NCI-H1694 treated with DMSO at 0.1 percent for 48 hours (cell line): ENCODE measurements at regions not wholly inside any gene's neighbourhood (a gene's known extent, or its start where the extent isn't known, plus 50 kb on each side); places are given as distances from the start of the nearest gene placed in this dataset.

Experiments
- DNase-seq: peaks from one replicate; lab custom pipeline; 2025; lab: John Stamatoyannopoulos, UW

DNA sequence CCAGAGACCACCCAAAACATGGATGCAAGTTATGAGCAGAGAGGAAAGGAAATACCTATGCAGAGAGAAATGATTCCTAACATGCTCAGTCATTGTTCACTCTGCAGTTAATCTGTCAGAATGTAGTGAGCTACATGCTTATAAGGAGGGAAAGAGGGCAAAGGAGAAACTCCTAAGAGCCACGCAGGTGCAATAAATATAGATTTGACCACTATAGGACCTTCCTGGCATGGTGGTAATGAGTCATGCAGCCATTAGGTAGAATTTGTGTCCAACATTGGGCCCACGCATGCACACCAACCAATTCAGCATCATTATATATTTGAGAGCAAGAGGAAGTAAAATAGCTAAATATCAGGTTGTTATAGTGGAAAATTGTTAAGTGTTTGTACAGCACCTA, 699.9 kb downstream of the DSC3 start:
- no peak for DNase-seq

DNA sequence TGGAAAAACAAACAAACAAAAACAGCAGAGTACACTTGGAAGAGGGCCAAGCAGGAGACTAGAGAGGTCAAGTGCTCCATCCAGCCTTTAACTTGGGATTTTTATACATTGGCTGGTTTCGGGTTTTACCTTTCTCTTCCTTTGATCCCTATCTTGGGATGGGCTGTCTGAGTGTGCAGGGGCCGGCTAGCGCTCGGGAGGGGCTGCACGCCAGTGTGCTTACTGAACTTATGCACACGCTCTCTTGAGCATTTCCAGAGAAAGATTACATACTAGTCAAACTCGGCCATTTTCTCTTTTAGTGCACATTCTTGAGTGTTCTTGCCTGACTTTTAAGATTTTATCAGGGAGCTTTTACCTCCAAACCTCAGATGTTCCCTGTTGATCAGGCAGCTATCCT, 707.8 kb downstream of the DSC3 start:
- DNase-seq = no peak

- DNase-seq = no peak
Observed at GRCh38 chr18:30333310-30333709, 709.2 kb downstream of the DSC3 start.

- no peak for DNase-seq
Observed at GRCh38 chr18:30328839-30329238, 713.7 kb downstream of the DSC3 start.

- no peak for DNase-seq
Observed at GRCh38 chr18:30302181-30302580, 740.4 kb downstream of the DSC3 start.

DNA sequence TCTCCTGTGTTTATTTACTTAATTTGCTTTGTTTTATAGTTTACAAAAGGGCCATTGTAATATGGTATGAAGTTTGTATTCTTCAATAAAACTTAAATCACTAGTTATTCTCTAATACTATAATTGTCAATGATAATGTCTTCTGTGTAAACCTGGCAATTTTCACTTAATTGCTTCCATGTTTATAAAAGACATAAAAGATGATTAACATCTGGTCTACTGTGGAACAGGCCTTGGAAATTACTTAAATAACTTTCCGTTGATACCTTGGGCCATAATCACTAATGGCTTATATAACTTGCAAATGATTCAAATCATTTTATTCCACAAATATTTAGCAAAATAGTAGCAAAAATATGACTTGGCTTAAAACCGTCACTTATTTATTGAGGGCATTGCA, 743.8 kb downstream of the DSC3 start:
- DNase-seq = no peak

DNA sequence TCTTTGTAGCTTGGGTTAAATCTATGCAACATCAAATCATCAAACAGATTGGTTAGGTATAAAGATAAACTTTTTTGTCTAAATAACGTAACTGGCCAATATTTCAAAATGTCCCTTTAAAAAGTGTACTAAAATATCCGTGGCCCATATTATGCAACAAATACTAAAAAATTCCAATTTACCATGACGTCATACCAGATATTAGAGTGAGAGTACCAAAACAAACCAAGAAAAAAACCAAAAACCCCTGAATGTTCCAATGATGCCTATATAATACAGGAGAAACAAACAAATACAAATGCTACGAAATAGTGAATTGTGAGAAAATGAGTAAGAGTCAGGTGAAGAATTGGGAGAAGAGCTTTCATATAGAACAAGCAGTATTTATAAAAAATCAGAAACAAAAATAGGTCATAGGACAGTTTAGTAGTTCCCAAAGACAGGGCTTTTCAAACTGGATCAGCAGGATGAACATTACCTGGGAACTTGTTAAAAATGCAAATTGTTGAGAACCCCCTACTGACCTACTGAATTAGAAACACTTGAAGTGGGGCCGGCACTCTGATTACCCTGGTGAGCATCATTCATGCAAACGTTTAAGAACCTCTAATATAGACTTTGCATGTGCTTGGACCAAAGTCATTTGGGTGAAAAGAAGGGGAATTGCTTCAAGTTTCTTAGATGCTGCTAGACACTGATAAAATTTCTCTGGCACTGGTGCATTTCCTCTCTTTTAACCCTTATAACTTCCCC, 753.7 kb downstream of the DSC3 start:
- no peak for DNase-seq

DNA sequence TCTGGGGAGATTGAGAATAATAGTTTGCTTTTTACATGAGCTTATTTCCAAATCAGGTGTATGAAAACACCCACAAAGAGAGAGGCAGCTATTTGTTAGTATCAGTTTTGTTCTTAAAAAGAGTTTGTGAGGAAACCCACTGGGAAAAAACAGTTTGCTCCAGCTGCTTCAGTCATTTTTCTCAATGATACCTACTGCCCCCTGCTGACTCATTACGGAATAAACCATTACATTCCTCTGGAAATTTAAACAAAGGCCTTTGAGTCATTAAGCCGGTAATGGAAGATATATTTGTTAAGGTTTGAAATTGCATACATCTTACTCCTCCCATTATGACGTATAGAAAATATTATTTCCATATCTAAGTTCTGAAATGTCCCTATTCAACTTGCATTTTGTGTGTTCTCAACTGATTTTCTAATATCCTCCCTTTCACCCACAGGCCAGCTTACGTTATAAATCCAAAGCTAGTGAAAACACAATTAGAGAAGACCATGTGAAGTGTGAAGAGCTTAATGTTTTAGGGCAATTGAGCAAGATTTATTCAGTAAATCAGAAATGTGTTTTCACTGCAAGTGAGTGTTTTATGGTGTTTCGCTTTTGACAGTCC, 761.6 kb downstream of the DSC3 start:
- DNase-seq = peak; percentile 56

- DNase-seq = peak; percentile 62
Observed at GRCh38 chr18:30280186-30280585, 762.4 kb downstream of the DSC3 start.

- no peak for DNase-seq
Observed at GRCh38 chr18:30277676-30278075, 764.9 kb downstream of the DSC3 start.

DNA sequence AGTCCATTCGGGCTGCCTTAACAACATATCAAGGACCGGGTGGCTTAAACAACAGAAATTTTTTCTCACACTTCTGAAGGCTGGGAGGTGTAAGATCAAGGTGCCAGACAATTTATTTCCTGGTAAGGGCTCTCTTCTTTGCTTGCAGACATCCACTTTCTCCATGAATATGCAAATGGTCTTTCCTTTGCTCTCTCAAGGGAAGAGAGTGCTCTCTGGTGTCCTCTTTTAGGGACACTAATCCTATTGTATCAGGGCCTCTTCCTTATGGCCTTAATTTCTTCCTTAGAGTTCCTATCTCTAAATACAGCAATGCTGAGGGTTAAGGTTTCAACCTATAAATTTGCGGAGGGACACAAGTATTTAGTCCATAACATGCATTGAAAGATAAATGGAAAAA, 770.8 kb downstream of the DSC3 start:
- no peak for DNase-seq

GRCh38 chr18:30265190-30265589, 777.4 kb downstream of the DSC3 start:
- no peak for DNase-seq

GRCh38 chr18:30254331-30254730, 788.2 kb downstream of the DSC3 start:
- no peak for DNase-seq

DNA sequence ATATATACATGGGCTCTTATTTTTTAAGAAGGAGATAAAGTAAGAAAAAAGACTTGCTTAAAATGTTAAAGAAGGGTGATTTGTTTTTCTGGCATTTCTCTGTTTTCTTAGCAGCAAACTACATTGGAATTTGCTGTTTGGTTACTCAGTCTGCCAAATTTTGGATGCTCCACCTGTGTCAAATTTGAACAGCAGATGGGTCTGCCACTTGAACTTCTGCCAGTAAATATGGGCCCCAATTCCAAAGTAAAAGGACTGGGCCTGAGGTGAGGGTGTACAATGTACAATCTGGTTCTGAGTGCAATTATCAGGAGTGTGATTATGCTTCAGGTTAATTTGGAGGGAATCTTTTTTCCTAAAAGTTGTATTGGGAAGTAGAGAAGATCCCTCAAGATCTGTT, 794.5 kb downstream of the DSC3 start:
- peak; percentile 4 for DNase-seq

- no peak for DNase-seq
Observed at GRCh38 chr18:30245766-30246455, 796.6 kb downstream of the DSC3 start.

DNA sequence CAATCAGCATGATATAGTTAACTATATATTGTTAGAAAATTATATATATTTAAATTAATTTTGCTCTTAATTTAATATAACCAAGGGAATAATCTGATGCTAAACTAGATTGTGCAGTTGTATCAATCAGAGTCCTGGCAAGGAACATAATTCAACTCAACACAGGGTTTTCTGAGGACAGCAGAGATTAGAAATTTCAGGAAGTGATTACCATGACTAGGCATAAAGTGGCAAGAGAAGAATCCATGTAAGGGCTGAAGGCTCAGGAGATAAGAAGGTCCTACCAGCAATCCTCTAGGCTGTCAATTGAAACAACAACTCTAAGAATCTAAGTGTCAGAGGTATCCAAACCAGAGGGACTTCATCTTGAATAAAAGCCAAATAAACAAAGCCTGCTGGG, 807.8 kb downstream of the DSC3 start:
- DNase-seq = no peak

GRCh38 chr18:30211112-30211511, 831.4 kb downstream of the DSC3 start:
- no peak for DNase-seq

DNA sequence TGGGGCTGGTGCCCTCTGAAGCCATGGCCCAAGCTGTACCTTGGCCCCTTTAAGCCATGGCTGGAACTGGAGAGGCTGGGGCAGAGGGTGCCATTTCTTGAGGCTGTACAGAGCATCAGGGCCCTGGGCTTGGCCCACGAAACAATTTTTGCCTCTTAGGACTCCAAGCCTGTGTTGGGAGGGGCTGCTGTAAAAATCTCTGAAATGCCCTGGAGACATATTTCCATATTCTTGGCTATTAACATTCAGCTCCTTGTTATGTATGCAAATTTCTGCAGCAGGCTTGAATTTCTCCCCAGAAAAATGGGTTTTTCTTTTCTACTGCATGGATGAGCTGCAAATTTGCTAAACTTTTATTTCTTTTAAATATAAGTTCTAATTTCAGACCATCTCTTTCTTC, 834.0 kb downstream of the DSC3 start:
- DNase-seq = no peak

- DNase-seq = no peak
Observed at GRCh38 chr18:30192216-30192615, 850.3 kb downstream of the DSC3 start.

- no peak for DNase-seq
Observed at GRCh38 chr18:30186245-30186644, 856.3 kb downstream of the DSC3 start.

- DNase-seq = no peak
Observed at GRCh38 chr18:30177056-30177455, 865.5 kb downstream of the DSC3 start.

DNA sequence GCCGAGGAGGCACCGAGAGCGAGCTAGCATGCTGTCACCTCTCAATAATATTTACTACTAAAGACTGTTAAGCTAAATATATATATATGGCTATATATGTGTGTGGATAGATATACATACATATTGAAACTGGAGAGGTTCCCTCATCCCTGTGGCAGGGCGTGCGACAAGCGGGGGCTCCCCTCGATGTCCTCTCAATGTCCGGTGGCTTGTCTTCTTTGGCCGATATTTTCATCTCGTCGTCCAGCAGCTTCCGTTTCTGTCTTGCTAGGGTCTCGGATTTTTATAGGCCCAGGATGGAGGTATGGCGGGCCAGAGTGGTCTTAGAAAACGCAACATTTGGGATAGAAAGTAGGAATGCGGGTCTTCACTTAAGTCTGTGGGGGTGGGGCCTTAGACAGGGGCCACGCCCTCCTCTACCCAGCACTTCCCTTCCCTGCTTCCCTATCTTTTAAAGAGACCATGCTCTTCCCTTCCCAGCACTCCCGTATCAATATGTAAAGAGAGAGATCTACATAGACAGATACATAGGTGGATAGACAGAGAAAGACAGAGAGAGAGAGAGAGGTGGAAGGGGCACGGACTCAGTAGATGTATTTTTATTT, 866.8 kb downstream of the DSC3 start:
- no peak for DNase-seq

- no peak for DNase-seq
Observed at GRCh38 chr18:30175061-30175574, 867.4 kb downstream of the DSC3 start.
